ENCODE measurements at regions not wholly inside any gene's neighbourhood (a gene's known extent, or its start where the extent isn't known, plus 50 kb on each side); places are given as distances from the start of the nearest gene placed in this dataset.

GRCh38 chr19:27746691-27747380, 1466.1 kb downstream of the UQCRFS1 start:
- in situ Hi-C loops (cut with MboI): no loop called here
- 76% methylated on average over 28 of the region's 28 CpGs for WGBS (ENCODE audit: insufficient coverage, insufficient replicate concordance, low lambda C conversion rate, missing lambda C conversion rate)
- BruUV-seq (replicated peaks): no TSS peak
- H3K27ac ChIP-seq (ENCODE audit: control insufficient read depth, insufficient read depth): no peak overlapping the region
- DNase-seq (ENCODE audit: low read depth, low spot score) (no peak), FAIRE-seq (no peak), ATAC-seq (peak; percentile 31; the same call in 1 of the 3 replicates)
- intact Hi-C loops (cut with micrococcal nuclease; ENCODE audit: unreplicated experiment): no loop called here
- no peaks in the 10 kb centered on the region for H3K27me3 ChIP-seq (replicated peaks in 1 of 2; ENCODE audit: control insufficient read depth in 2 of 2, insufficient read depth in 2 of 2, low read length in 1 of 2)
- RAD21 ChIA-PET (ENCODE audit: unreplicated experiment): no interaction called here
- H2AFZ ChIP-seq (ENCODE audit: control insufficient read depth, low read depth, low read length): no peak overlapping the region
- H3K9me3 ChIP-seq (replicated peaks; ENCODE audit: control insufficient read depth, insufficient read depth, low read length): no peaks in the 10 kb centered on the region; the same call in 2 of the 3 replicates
- CTCF ChIA-PET: no interaction called here
- POLR2A ChIA-PET: no interaction called here
- no peak for TF ChIP-seq ATF7 (IDR thresholded peaks at IDR 0.05; ENCODE audit: low read depth)
- TF ChIP-seq CTCF (IDR thresholded peaks at IDR 0.05 in 2 of 3, conservative IDR thresholded peaks at IDR 0.05 in 1 of 3; ENCODE audit: control insufficient read depth in 2 of 3, extremely low read depth in 1 of 3, insufficient read depth in 1 of 3, low read depth in 3 of 3, low read length in 3 of 3): 0 out of 6 replicates have a peak, but pooled peaks of 1 of the 3 experiments have one; percentile 1
- H3K4me2 ChIP-seq (ENCODE audit: control insufficient read depth, insufficient read depth): no peak overlapping the region
- no peaks in the 10 kb centered on the region for H3K36me3 ChIP-seq (ENCODE audit: control insufficient read depth in 2 of 2, insufficient read depth in 2 of 2, low read length in 1 of 2)
- no peaks in the 10 kb centered on the region for H4K20me1 ChIP-seq (ENCODE audit: control insufficient read depth, insufficient read depth)
- H3K4me3 ChIP-seq: no peak overlapping the region
- SMC1A ChIA-PET (ENCODE audit: uncharacterized antibody, unreplicated experiment): no interaction called here
- H3K79me2 ChIP-seq (ENCODE audit: control insufficient read depth, insufficient read depth, low read length): no peaks in the 10 kb centered on the region
- H3K9ac ChIP-seq (ENCODE audit: control insufficient read depth, insufficient read depth, low read length): no peak overlapping the region
- H3K4me1 ChIP-seq (ENCODE audit: control insufficient read depth, insufficient read depth, low read length): no peaks in the 10 kb centered on the region

DNA sequence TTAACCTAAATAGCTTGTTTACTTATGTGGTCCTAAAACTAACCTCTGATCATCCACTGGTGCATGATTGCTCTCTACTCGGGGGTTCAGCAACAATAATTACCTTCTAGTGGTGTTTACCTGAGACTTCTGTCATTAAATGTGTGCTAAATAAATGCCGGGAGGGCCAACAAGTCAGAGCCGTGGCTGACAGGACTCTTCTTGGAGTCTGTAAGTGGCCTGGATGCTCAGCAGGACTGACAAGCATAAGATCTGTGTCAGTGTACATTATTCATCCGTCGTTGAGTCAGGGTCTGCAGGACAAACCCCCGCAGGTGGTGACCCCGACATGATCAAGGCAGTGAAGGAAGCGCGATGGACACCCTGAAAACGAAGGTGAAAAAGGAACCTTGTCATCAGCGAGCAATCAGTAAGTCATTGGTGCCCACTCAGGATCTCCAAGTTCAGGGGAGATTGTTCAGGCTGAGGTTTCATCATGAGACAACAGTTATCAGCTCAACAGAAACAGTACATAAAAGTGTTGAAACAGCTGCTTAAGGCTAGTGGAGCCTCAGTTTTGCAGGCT, 1466.9 kb downstream of the UQCRFS1 start:
- no peaks in the 10 kb centered on the region for H3K79me2 ChIP-seq (ENCODE audit: control insufficient read depth, insufficient read depth, low read length)
- BruUV-seq (replicated peaks): no TSS peak
- CTCF ChIA-PET: no interaction called here
- H3K9me3 ChIP-seq (replicated peaks; ENCODE audit: control insufficient read depth, insufficient read depth, low read length): no peaks in the 10 kb centered on the region; the same call in 2 of the 3 replicates
- no peak overlapping the region for H3K4me3 ChIP-seq
- RAD21 ChIA-PET (ENCODE audit: unreplicated experiment): no interaction called here
- POLR2A ChIA-PET: no interaction called here
- no peak for DNase-seq (ENCODE audit: low read depth, low spot score)
- no peak for ATAC-seq
- no peak overlapping the region for H3K9ac ChIP-seq (ENCODE audit: control insufficient read depth, insufficient read depth, low read length)
- H3K27ac ChIP-seq (ENCODE audit: control insufficient read depth, insufficient read depth): no peak overlapping the region
- no peak overlapping the region for H2AFZ ChIP-seq (ENCODE audit: control insufficient read depth, low read depth, low read length)
- no peak overlapping the region for H3K4me2 ChIP-seq (ENCODE audit: control insufficient read depth, insufficient read depth)
- no peaks in the 10 kb centered on the region for H3K4me1 ChIP-seq (ENCODE audit: control insufficient read depth, insufficient read depth, low read length)
- H3K36me3 ChIP-seq (ENCODE audit: control insufficient read depth in 2 of 2, insufficient read depth in 2 of 2, low read length in 1 of 2): no peaks in the 10 kb centered on the region
- FAIRE-seq: no peak
- SMC1A ChIA-PET (ENCODE audit: uncharacterized antibody, unreplicated experiment): no interaction called here
- H3K27me3 ChIP-seq (replicated peaks in 1 of 2; ENCODE audit: control insufficient read depth in 2 of 2, insufficient read depth in 2 of 2, low read length in 1 of 2): no peaks in the 10 kb centered on the region
- in situ Hi-C loops (cut with MboI): no loop called here
- TF ChIP-seq TCF7 (IDR thresholded peaks at IDR 0.05; ENCODE audit: borderline replicate concordance): no peak
- TF ChIP-seq, protein P1, sequence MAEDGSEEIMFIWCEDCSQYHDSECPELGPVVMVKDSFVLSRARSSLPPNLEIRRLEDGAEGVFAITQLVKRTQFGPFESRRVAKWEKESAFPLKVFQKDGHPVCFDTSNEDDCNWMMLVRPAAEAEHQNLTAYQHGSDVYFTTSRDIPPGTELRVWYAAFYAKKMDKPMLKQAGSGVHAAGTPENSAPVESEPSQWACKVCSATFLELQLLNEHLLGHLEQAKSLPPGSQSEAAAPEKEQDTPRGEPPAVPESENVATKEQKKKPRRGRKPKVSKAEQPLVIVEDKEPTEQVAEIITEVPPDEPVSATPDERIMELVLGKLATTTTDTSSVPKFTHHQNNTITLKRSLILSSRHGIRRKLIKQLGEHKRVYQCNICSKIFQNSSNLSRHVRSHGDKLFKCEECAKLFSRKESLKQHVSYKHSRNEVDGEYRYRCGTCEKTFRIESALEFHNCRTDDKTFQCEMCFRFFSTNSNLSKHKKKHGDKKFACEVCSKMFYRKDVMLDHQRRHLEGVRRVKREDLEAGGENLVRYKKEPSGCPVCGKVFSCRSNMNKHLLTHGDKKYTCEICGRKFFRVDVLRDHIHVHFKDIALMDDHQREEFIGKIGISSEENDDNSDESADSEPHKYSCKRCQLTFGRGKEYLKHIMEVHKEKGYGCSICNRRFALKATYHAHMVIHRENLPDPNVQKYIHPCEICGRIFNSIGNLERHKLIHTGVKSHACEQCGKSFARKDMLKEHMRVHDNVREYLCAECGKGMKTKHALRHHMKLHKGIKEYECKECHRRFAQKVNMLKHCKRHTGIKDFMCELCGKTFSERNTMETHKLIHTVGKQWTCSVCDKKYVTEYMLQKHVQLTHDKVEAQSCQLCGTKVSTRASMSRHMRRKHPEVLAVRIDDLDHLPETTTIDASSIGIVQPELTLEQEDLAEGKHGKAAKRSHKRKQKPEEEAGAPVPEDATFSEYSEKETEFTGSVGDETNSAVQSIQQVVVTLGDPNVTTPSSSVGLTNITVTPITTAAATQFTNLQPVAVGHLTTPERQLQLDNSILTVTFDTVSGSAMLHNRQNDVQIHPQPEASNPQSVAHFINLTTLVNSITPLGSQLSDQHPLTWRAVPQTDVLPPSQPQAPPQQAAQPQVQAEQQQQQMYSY (CRISPR knock-in tag; IDR thresholded peaks at IDR 0.05): no peak
- H4K20me1 ChIP-seq (ENCODE audit: control insufficient read depth, insufficient read depth): no peaks in the 10 kb centered on the region
- intact Hi-C loops (cut with micrococcal nuclease; ENCODE audit: unreplicated experiment): no loop called here
- 63% methylated on average over 11 of the region's 11 CpGs for WGBS (ENCODE audit: insufficient coverage, insufficient replicate concordance, low lambda C conversion rate, missing lambda C conversion rate)
